ENCODE measurements at regions not wholly inside any gene's neighbourhood (a gene's known extent, or its start where the extent isn't known, plus 50 kb on each side); places are given as distances from the start of the nearest gene placed in this dataset.

- TF ChIP-seq POLR2A (IDR thresholded peaks at IDR 0.05; ENCODE audit: low read length) (no peak), GATA1 (IDR thresholded peaks at IDR 0.05; ENCODE audit: low read depth, low read length) (no peak)
These were observed 89.0 kb downstream of the SLC2A10 start for GRCh38 chr20:46798430-46798829.
